ENCODE measurements at regions not wholly inside any gene's neighbourhood (a gene's known extent, or its start where the extent isn't known, plus 50 kb on each side); places are given as distances from the start of the nearest gene placed in this dataset.

DNA sequence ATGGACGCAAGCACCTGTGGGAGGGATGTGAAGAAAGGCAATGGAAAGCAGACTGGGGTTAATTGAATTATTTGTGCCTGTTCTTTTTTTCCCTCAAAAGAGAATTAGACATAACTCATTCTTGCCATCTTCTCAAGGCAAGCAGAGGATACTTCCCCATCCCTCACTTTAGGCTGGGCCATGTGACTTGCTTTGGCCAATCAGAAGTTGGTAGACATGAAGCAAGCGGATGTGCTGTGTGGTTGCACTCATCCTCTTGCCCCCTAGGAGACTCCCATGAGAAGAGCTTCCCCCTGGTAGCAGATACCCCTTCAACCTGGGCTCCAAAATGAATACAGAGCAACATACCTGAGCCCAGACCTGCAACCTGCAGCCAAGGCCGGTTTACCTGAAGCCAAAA lies 124.4 kb upstream of the ZC3H12C start:
- no peak for DNase-seq
- no peaks in the 10 kb centered on the region for H3K9me3 ChIP-seq
- no peaks in the 10 kb centered on the region for H3K4me1 ChIP-seq
- no peaks in the 10 kb centered on the region for H3K36me3 ChIP-seq
- no peak overlapping the region for H3K27ac ChIP-seq
- TF ChIP-seq, protein P1, sequence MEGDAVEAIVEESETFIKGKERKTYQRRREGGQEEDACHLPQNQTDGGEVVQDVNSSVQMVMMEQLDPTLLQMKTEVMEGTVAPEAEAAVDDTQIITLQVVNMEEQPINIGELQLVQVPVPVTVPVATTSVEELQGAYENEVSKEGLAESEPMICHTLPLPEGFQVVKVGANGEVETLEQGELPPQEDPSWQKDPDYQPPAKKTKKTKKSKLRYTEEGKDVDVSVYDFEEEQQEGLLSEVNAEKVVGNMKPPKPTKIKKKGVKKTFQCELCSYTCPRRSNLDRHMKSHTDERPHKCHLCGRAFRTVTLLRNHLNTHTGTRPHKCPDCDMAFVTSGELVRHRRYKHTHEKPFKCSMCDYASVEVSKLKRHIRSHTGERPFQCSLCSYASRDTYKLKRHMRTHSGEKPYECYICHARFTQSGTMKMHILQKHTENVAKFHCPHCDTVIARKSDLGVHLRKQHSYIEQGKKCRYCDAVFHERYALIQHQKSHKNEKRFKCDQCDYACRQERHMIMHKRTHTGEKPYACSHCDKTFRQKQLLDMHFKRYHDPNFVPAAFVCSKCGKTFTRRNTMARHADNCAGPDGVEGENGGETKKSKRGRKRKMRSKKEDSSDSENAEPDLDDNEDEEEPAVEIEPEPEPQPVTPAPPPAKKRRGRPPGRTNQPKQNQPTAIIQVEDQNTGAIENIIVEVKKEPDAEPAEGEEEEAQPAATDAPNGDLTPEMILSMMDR (IDR thresholded peaks at IDR 0.05) = no peak
- intact Hi-C loops (cut with DNase I) = no loop called here
- H3K27me3 ChIP-seq = no peaks in the 10 kb centered on the region
- H3K9ac ChIP-seq (ENCODE audit: low read depth in 2 of 2, low read length in 2 of 2) = no peak overlapping the region
- no peak overlapping the region for H3K4me3 ChIP-seq

DNA sequence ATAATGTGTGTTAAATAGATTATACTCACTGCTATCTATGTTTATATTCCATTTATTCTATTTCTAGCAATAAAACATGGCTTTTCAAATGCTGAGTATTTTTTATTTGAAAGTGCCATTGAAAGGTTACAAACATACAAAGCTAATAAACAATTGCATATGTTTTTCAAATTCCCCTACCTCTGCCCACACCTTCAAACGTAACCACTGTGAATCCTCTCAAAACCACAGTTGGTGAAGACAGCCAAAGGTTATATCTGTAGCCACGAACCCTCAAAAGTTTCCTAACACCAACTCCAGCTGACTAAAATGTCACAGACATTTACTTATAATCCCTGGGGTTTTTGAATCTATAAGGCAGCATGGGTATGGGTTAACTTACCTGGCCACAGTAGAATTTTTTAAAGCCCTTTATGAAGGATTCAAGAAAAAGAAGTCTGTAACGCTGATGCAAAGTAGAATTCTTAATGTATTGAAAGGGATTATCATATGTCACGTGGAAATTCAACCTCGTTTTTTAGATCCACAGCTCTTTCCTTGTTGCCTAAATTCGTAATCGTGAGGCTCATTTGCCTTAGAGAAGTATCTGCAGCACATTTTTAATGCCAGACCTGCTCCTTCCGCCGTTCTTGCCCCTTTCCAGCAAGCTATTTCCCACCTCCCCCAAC lies 122.5 kb upstream of the ZC3H12C start:
- no peaks in the 10 kb centered on the region for H3K36me3 ChIP-seq
- H3K4me1 ChIP-seq = no peaks in the 10 kb centered on the region
- H3K9ac ChIP-seq (ENCODE audit: low read depth in 2 of 2, low read length in 2 of 2) = no peak overlapping the region
- intact Hi-C loops (cut with DNase I) = no loop called here
- no peak overlapping the region for H3K4me3 ChIP-seq
- H3K27ac ChIP-seq = no peak overlapping the region
- H3K27me3 ChIP-seq = no peaks in the 10 kb centered on the region
- no peak for DNase-seq
- H3K9me3 ChIP-seq = no peaks in the 10 kb centered on the region
- TF ChIP-seq, protein P1 (IDR thresholded peaks at IDR 0.05) = no peak

DNA sequence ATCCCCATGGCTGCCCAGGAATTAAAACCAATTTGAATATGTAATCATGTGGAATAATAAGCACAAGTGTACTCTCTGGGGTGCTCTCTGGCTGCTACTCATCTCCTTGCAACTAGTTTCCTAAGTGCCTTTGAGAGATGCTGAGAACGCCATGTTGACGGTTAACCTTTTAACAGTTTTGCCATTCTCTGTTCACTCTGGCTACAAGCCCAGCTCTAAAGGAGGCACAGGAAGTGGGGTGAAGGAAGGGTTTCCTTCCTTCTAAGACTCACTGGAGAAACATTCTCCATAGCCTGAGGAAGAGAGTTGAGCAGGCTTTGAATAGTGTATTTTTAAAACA lies 122.0 kb upstream of the ZC3H12C start:
- Histone ChIP-seq H3K4me1 (no peaks in the 10 kb centered on the region), H3K27me3 (no peaks in the 10 kb centered on the region), H3K9ac (ENCODE audit: low read depth in 2 of 2, low read length in 2 of 2) (no peak overlapping the region), H3K36me3 (no peaks in the 10 kb centered on the region), H3K4me3 (no peak overlapping the region), H3K27ac (no peak overlapping the region), H3K9me3 (no peaks in the 10 kb centered on the region)
- intact Hi-C loops (cut with DNase I) = no loop called here
- TF ChIP-seq, protein P1 (IDR thresholded peaks at IDR 0.05) = no peak
- DNase-seq = no peak

DNA sequence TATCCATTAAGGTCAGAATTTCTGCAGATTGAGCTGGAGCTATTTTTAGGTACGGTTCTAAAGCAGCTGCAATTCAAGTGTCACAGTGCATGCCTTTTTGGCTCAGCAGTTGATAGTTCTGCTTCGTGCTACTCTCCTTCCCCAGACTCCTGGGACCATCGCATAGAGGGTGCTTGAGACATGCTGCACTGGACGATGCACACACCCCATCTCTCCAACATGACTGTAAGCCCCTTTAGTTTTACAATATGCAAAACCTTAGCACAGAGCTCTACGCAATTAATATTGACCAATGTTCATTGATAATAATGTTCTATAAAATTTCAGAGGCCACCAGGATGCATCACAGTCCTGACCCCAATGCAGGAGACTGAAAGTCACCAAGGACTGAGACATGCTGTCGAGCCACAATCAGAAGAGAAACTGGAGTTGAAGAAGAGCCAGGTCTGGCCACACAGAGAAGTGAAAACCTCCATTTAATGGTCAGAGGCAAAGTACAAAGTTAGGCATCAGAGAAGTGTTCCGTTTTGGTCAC lies 120.9 kb upstream of the ZC3H12C start:
- no peak overlapping the region for H3K4me3 ChIP-seq
- no peak overlapping the region for H3K9ac ChIP-seq (ENCODE audit: low read depth in 2 of 2, low read length in 2 of 2)
- no peak for DNase-seq
- H3K9me3 ChIP-seq = no peaks in the 10 kb centered on the region
- H3K4me1 ChIP-seq = no peaks in the 10 kb centered on the region
- intact Hi-C loops (cut with DNase I) = no loop called here
- H3K27me3 ChIP-seq = no peaks in the 10 kb centered on the region
- H3K27ac ChIP-seq = no peak overlapping the region
- TF ChIP-seq, protein P1 (IDR thresholded peaks at IDR 0.05) = no peak
- H3K36me3 ChIP-seq = no peaks in the 10 kb centered on the region

DNA sequence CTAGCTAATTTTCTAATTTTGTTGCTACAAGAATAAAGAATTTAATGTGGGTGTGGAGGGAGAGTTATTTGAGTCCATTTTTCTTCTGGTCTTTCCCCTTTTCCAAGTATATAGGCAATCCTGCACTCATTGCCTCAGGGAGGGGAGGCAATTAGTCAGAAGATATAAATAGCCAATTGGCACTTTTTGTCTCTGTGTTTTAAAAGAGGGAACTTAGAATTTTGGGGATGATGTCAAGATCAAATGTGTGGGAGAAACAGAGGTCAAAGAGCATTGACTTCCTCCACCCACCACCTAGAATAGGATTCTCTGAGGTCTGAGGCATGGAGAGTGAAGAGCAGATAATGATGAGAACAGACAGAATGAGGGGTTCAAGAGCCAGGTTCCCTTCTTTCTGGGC lies 120.3 kb upstream of the ZC3H12C start:
- intact Hi-C loops (cut with DNase I) = no loop called here
- DNase-seq = no peak
- H3K36me3 ChIP-seq = no peaks in the 10 kb centered on the region
- H3K9me3 ChIP-seq = no peaks in the 10 kb centered on the region
- H3K4me1 ChIP-seq = no peaks in the 10 kb centered on the region
- H3K27me3 ChIP-seq = no peaks in the 10 kb centered on the region
- TF ChIP-seq, protein P1 (IDR thresholded peaks at IDR 0.05) = no peak
- H3K9ac ChIP-seq (ENCODE audit: low read depth in 2 of 2, low read length in 2 of 2) = no peak overlapping the region
- no peak overlapping the region for H3K27ac ChIP-seq
- no peak overlapping the region for H3K4me3 ChIP-seq
